ENCODE measurements at regions not wholly inside any gene's neighbourhood (a gene's known extent, or its start where the extent isn't known, plus 50 kb on each side); places are given as distances from the start of the nearest gene placed in this dataset.

- 70 to 75% methylated on average over 4 of the region's 4 CpGs for WGBS, 2 donors
- DNase-seq = no peak
- Histone ChIP-seq H3K27ac (no peak overlapping the region), H3K4me3 (no peak overlapping the region), H3K27me3 (no peaks in the 10 kb centered on the region), H3K9me3 (no peaks in the 10 kb centered on the region), H3K36me3 (no peaks in the 10 kb centered on the region), H3K4me1 (no peaks in the 10 kb centered on the region)
- TF ChIP-seq POLR2A (IDR thresholded peaks at IDR 0.05) = no peak
- TF ChIP-seq CTCF (IDR thresholded peaks at IDR 0.05) = no peak
- intact Hi-C loops (cut with DNase I) = no loop called here
These were observed 59.6 kb downstream of the OLIG3 start for GRCh38 chr6:137434640-137435039.

- Histone ChIP-seq H3K4me1 (no peaks in the 10 kb centered on the region), H3K27me3 (no peaks in the 10 kb centered on the region), H3K9me3 (no peaks in the 10 kb centered on the region), H3K4me3 (no peak overlapping the region), H3K36me3 (no peaks in the 10 kb centered on the region), H3K27ac (no peak overlapping the region)
- 81 to 86% methylated on average over 4 of the region's 4 CpGs for WGBS, 2 donors
- no peak for DNase-seq
- intact Hi-C loops (cut with DNase I) = no loop called here
- TF ChIP-seq POLR2A (IDR thresholded peaks at IDR 0.05) = no peak
- TF ChIP-seq CTCF (IDR thresholded peaks at IDR 0.05) = no peak
These were observed 62.1 kb downstream of the OLIG3 start for GRCh38 chr6:137432054-137432611.

- no peak for DNase-seq
- no peaks in the 10 kb centered on the region for H3K9me3 ChIP-seq
- no peaks in the 10 kb centered on the region for H3K4me1 ChIP-seq
- WGBS, 2 donors = 69 to 97% methylated on average over 3 to 4 of the region's 4 CpGs
- intact Hi-C loops (cut with DNase I) = no loop called here
- no peak overlapping the region for H3K4me3 ChIP-seq
- H3K27me3 ChIP-seq = no peaks in the 10 kb centered on the region
- no peaks in the 10 kb centered on the region for H3K36me3 ChIP-seq
- TF ChIP-seq POLR2A (IDR thresholded peaks at IDR 0.05) = no peak
- H3K27ac ChIP-seq = no peak overlapping the region
These were observed 63.2 kb downstream of the OLIG3 start for GRCh38 chr6:137430954-137431353.

- no peaks in the 10 kb centered on the region for H3K27me3 ChIP-seq
- DNase-seq = no peak
- no peaks in the 10 kb centered on the region for H3K9me3 ChIP-seq
- intact Hi-C loops (cut with DNase I) = no loop called here
- WGBS, 2 donors = 86 to 90% methylated on average over 6 to 7 of the region's 7 CpGs
- H3K4me1 ChIP-seq = no peaks in the 10 kb centered on the region
- TF ChIP-seq CTCF (IDR thresholded peaks at IDR 0.05) = no peak
- TF ChIP-seq POLR2A (IDR thresholded peaks at IDR 0.05) = no peak
- no peak overlapping the region for H3K27ac ChIP-seq
- no peak overlapping the region for H3K4me3 ChIP-seq
- H3K36me3 ChIP-seq = no peaks in the 10 kb centered on the region
These were observed 66.4 kb downstream of the OLIG3 start for GRCh38 chr6:137427656-137428290.

- no peak for TF ChIP-seq POLR2A (IDR thresholded peaks at IDR 0.05)
- no peak for TF ChIP-seq CTCF (IDR thresholded peaks at IDR 0.05)
- Histone ChIP-seq H3K27ac (no peak overlapping the region), H3K27me3 (no peaks in the 10 kb centered on the region), H3K4me1 (no peaks in the 10 kb centered on the region), H3K36me3 (no peaks in the 10 kb centered on the region), H3K4me3 (no peak overlapping the region), H3K9me3 (no peaks in the 10 kb centered on the region)
- WGBS, 2 donors = 68 to 83% methylated on average over 2 of the region's 2 CpGs
- DNase-seq = no peak
- intact Hi-C loops (cut with DNase I) = no loop called here
These were observed 68.0 kb downstream of the OLIG3 start for GRCh38 chr6:137426007-137426689.

All from esophagus squamous epithelium (tissue), 5 donors.